HPDE6-E6E7 (cell line): ENCODE measurements at regions not wholly inside any gene's neighbourhood (a gene's known extent, or its start where the extent isn't known, plus 50 kb on each side); places are given as distances from the start of the nearest gene placed in this dataset.
"Not testable (repeated sequence)": the region's sequence is repeated elsewhere in the genome, so short reads cannot be mapped to it uniquely, and the experiment has no call there.

Source experiments
- DNase-seq: peaks from one replicate; pipeline ENCODE4 v3.0.0; 2011; ENCODE audit warnings: missing footprints; ENCODE audit errors: extremely low spot score

- DNase-seq = no peak
Measured at GRCh38 chr17:77819497-77819896, 139.0 kb upstream of the TNRC6C start.

DNA sequence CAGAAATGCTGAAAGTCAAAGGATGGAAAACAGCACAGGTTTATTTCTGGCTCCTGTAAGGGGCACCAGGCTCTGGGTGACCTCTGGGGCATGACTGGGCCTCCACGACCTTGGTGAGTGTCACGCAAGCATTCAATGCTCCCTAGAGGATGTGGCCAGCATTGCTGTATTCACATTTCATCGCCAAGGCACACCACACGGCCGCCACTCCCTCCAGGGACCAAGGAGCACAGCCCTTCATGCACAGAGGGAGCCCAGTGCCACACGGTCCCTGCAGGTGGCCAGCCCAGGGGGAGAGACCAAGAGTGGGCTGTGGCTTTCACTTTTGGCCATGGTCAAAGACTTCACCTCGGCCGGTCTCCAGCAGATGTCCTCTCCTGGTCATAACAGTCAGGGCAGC is 137.4 kb upstream of the TNRC6C start:
- DNase-seq = no peak

GRCh38 chr17:77822302-77823030 is 136.0 kb upstream of the TNRC6C start:
- DNase-seq = no peak

- DNase-seq = no peak
Measured at GRCh38 chr17:77824102-77824779, 134.3 kb upstream of the TNRC6C start.

- DNase-seq = no peak
Measured at GRCh38 chr17:77824780-77825280, 133.7 kb upstream of the TNRC6C start.

DNA sequence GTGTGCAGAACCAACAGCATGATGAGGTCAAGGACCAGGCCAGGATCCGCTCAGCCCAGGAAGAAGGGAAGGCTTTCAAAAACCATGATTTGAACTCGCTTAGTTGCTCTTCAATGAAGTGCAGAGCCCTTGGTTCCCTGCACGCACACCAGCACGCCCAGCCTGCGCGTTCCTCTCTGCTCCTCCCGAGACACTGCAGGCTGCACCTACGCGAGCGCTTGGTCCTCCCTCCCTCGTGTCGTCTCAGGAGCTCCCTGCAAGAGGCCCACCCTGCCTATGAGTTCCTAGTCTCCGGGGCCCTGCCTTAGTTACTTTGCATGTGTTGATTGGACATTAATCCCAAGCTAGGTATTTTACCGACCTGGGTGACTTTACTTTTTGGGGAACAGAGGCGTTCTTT is 132.9 kb upstream of the TNRC6C start:
- DNase-seq = no peak

GRCh38 chr17:77826132-77826873 is 132.2 kb upstream of the TNRC6C start:
- no peak for DNase-seq

- DNase-seq = no peak
Measured at GRCh38 chr17:77827039-77827438, 131.5 kb upstream of the TNRC6C start.

- DNase-seq = no peak
Measured at GRCh38 chr17:77827511-77827910, 131.0 kb upstream of the TNRC6C start.

DNA sequence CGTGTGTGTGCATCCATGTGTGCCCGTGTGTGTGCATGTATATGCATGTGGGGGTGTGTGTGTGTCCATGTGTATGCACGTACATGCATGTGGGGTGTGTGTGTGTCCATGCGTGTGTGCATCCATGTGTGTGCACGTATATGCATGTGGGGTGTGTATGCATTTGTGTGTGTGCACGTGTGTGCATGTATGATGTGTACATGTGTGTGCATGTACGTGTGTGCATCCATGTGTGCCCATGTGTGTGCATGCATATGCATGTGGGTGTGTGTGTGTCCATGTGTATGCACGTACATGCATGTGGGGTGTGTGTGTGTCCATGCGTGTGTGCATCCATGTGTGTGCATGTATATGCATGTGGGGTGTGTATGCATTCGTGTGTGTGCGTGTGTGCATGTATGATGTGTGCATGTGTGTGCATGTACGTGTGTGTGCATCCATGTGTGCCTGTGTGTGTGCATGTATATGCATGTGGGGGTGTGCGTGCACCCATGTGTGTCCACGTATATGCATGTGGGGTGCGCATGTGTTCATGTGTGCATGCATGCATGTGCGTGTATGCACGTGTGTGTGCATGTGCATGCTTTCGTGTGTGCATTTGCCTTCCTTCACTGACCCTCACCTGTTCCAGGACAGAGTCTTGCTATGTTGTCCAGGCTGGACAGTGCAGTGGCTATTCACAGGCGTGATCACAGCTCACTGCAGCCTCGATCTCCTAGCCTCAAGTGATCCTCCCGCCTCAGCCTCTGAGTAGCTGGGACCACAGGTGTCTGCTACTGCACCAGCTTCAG is 129.6 kb upstream of the TNRC6C start:
- DNase-seq = no peak

- no peak for DNase-seq
Measured at GRCh38 chr17:77829843-77830799, 128.4 kb upstream of the TNRC6C start.

DNA sequence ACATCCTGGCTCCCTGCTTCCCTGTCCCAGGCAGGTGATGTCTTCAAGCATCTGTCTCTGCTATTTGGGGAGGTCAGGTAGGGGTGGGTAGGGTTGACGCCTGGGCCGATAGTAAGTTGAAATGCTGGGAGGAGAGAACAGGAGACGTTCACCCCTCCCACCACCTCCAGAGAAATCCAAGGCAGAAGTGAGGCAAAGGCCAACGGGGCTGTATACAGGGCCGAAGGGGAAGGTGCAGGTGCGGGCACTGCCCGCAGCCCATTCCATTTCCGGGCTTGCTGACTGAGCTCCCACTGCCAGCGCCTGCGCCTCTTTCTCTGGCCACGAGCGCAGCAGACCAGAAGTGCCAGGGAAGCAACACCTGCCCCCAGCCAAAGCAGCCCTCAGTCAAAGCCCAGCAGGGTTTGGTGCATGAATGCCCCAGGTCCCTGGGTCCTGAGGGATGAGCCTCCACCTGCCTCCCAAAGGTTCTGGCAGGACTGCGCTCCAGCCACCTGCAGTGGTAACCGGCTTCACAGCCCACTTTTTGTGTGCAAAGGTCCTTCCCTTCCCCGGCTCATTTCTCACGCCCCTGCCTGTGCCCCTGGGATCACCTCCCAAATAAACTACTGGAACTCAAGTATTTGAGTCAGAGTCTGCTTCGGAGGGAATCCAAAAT is 127.6 kb upstream of the TNRC6C start:
- DNase-seq = no peak

GRCh38 chr17:77831474-77832179 is 126.9 kb upstream of the TNRC6C start:
- no peak for DNase-seq

DNA sequence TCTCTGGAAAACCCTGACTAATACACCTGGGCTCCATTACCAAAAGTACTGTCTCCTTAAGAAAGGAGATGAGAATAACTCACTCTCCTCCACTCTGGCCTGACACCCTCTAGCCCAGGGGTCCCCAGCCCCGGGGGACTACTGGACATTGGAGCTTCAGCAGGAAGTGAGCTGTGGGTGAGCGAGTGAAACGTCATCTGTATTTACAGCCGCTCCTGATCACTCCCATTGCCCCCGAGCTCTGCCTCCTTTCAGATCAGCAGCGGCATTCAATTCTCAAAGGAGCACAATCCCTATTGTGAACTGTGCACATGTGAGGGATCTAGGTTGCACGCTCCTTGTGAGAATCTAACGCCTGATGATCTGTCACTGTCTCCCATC is 126.3 kb upstream of the TNRC6C start:
- DNase-seq = no peak

DNA sequence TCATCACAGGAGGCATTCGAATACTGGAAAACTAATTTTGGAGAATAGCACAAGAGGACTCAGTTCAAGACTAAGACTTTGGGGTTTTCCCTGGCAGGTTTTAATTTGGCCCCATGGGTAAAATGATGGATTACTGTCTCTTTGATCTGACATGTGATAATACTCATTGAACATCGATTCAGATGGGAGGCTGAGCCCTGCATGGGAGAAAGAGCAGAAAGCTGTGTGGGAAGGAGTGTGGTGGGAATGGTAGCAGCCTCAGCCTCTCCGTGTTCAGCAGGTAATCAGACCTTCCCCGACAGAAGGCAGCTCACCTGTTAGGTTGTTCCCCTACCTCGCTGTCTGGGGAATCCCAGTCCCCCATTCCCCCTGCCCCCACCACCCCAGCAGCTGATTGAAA is 124.7 kb upstream of the TNRC6C start:
- no peak for DNase-seq

DNA sequence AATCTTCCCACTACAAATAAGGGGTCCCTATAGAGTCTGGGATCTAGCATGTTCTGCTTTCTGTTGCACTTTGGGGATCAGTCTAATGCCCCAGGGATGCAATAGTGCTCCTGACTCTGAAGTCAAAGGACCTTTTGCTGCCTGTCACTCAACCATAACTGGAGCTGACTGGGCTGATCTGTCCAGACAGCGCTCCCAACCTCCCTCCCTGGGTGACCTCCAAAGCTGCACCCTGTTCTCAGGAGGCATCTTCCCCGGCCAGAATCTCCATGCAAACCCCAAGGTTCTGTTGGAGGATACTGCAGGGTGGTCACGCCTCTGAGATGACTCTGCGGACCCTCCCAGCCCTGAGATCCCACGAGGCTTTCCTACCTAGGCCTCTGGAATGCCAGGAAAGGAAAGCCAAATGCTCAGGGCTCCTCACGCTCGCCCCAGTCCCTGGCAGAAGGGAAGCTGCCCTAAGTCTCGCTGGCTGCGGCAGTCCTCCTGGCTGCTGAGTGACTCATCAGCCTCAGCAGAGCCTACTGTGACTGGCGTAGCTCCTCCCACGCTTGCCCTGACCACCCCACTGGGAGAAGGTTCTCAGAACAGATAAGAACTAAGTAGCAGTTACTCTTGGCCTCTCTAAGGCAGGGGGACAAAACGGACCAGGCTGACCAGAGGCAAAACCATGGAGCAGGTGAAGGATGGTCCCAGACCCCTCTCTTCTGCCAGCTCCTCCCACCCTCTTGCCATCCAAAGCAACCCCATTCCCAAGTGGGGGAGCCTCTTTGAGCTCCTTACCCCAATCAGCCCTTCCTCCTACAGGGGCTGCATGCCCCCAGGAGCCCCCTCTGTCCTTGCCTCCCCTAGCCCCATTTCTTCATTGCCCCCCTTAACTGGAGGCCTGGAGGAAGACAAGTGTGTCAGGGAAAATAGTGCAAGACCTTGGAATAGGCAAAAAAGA is 124.1 kb upstream of the TNRC6C start:
- DNase-seq = peak; percentile 94

DNA sequence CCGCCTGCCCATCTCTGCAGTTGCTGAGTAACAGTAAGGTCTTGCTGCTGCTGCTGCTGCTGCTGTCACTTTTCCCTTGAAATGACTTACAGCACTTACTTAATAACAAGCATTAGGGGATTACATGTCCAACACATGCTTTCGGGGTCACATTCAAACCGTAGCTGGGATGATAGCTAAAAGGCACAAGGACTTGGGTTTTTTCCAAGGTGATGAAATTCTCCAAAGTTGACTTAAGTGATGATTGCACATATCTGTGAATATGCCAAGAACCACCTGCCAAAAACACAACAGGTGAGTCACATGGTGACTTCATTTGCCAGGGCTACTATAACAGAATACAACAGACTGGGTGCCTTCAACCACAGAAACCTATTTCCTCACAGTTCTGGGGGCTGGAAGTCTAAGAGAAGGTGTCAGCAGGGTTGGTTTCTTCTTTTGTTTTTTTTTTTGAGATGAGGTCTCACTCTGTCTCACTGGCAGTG is 121.9 kb upstream of the TNRC6C start:
- DNase-seq = peak; percentile 22

- DNase-seq = not testable (repeated sequence)
Measured at GRCh38 chr17:77837072-77837471, 121.4 kb upstream of the TNRC6C start.
